Duodenal mucosa (tissue), 2 donors: ENCODE measurements at regions not wholly inside any gene's neighbourhood (a gene's known extent, or its start where the extent isn't known, plus 50 kb on each side); places are given as distances from the start of the nearest gene placed in this dataset.

ENCODE experiments used
- H3K27ac ChIP-seq: one replicate; pipeline ENCODE4 v1.7.0; 2013; ENCODE audit warnings: low read depth, low read length
- H3K27me3 ChIP-seq, 2 donors: one replicate each; pipeline ENCODE4 v1.7.0; 2013; ENCODE audit warnings: low read length in 2 of 2, control low read depth in 1 of 2; ENCODE audit not compliant: insufficient read depth in 2 of 2, control insufficient read depth in 1 of 2
- H3K36me3 ChIP-seq, 2 donors: one replicate each; pipeline ENCODE4 v1.7.0; 2013; ENCODE audit warnings: low read length in 2 of 2, control low read depth in 1 of 2; ENCODE audit not compliant: insufficient read depth in 2 of 2, control insufficient read depth in 1 of 2
- H3K4me1 ChIP-seq, 2 donors: one replicate each; pipeline ENCODE4 v1.7.0; 2013; ENCODE audit warnings: low read length in 2 of 2, control low read depth in 1 of 2; ENCODE audit not compliant: insufficient read depth in 2 of 2, control insufficient read depth in 1 of 2
- H3K4me3 ChIP-seq, 2 donors: one replicate each; pipeline ENCODE4 v1.7.0; 2013; ENCODE audit warnings: low read length in 2 of 2, low read depth in 1 of 2
- H3K9ac ChIP-seq, 2 donors: one replicate each; pipeline ENCODE4 v1.7.0; 2013; ENCODE audit warnings: low read length in 2 of 2, low read depth in 1 of 2
- H3K9me3 ChIP-seq, 2 donors: one replicate each; pipeline ENCODE4 v1.7.0; 2013; ENCODE audit warnings: low read length in 2 of 2, control low read depth in 1 of 2; ENCODE audit not compliant: control insufficient read depth in 1 of 2

GRCh38 chr13:73336773-73337172, 278.0 kb downstream of the KLF5 start:
- no peak overlapping the region for H3K27ac ChIP-seq
- no peak overlapping the region for H3K9ac ChIP-seq
- H3K36me3 ChIP-seq: no peaks in the 10 kb centered on the region
- H3K9me3 ChIP-seq: no peaks in the 10 kb centered on the region
- H3K4me3 ChIP-seq: no peak overlapping the region
- peaks cover 0 to 19% of the 10 kb centered on the region in 2 donors for H3K4me1 ChIP-seq
- no peaks in the 10 kb centered on the region for H3K27me3 ChIP-seq

GRCh38 chr13:73335944-73336343, 277.1 kb downstream of the KLF5 start:
- no peak overlapping the region for H3K4me3 ChIP-seq
- H3K36me3 ChIP-seq: no peaks in the 10 kb centered on the region
- no peaks in the 10 kb centered on the region for H3K9me3 ChIP-seq
- no peaks in the 10 kb centered on the region for H3K27me3 ChIP-seq
- no peak overlapping the region for H3K9ac ChIP-seq
- no peak overlapping the region for H3K27ac ChIP-seq
- H3K4me1 ChIP-seq: peaks cover 0 to 19% of the 10 kb centered on the region in 2 donors

- no peak overlapping the region for H3K27ac ChIP-seq
- no peaks in the 10 kb centered on the region for H3K36me3 ChIP-seq
Observed at GRCh38 chr13:73335210-73335609, 276.4 kb downstream of the KLF5 start.

GRCh38 chr13:73334445-73334844, 275.6 kb downstream of the KLF5 start:
- H3K9ac ChIP-seq: no peak overlapping the region

More at GRCh38 chr13:73335210-73335609, 276.4 kb downstream of the KLF5 start:
- no peak overlapping the region for H3K4me3 ChIP-seq
- H3K9ac ChIP-seq: no peak overlapping the region
- peaks cover 0 to 19% of the 10 kb centered on the region in 2 donors for H3K4me1 ChIP-seq
- H3K9me3 ChIP-seq: no peaks in the 10 kb centered on the region
- no peaks in the 10 kb centered on the region for H3K27me3 ChIP-seq

GRCh38 chr13:73331556-73331955, 272.8 kb downstream of the KLF5 start:
- Histone ChIP-seq H3K9ac (no peak overlapping the region), H3K4me3 (no peak overlapping the region), H3K9me3 (no peaks in the 10 kb centered on the region), H3K27me3 (no peaks in the 10 kb centered on the region), H3K4me1 (peaks cover 2 to 16% of the 10 kb centered on the region in 2 donors), H3K36me3 (no peaks in the 10 kb centered on the region), H3K27ac (no peak overlapping the region)

More at GRCh38 chr13:73334445-73334844, 275.6 kb downstream of the KLF5 start:
- Histone ChIP-seq H3K27ac (no peak overlapping the region), H3K4me1 (peaks cover 0 to 19% of the 10 kb centered on the region in 2 donors), H3K27me3 (no peaks in the 10 kb centered on the region), H3K4me3 (no peak overlapping the region), H3K9me3 (no peaks in the 10 kb centered on the region), H3K36me3 (no peaks in the 10 kb centered on the region)

GRCh38 chr13:73329355-73329754, 270.6 kb downstream of the KLF5 start:
- no peaks in the 10 kb centered on the region for H3K27me3 ChIP-seq
- peaks cover 14 to 15% of the 10 kb centered on the region in 2 donors for H3K4me1 ChIP-seq
- H3K36me3 ChIP-seq: no peaks in the 10 kb centered on the region
- no peak overlapping the region for H3K27ac ChIP-seq
- H3K9me3 ChIP-seq: no peaks in the 10 kb centered on the region
- H3K4me3 ChIP-seq: no peak overlapping the region
- H3K9ac ChIP-seq: no peak overlapping the region

- Histone ChIP-seq H3K27ac (no peak overlapping the region), H3K9me3 (no peaks in the 10 kb centered on the region), H3K4me3 (no peak overlapping the region), H3K9ac (no peak overlapping the region), H3K4me1 (peaks cover 14% of the 10 kb centered on the region in 2 donors), H3K27me3 (no peaks in the 10 kb centered on the region), H3K36me3 (no peaks in the 10 kb centered on the region)
Observed at GRCh38 chr13:73327579-73327978, 268.8 kb downstream of the KLF5 start.

- H3K4me3 ChIP-seq: peak overlapping the region; percentile 38 to 57
- H3K27ac ChIP-seq: no peak overlapping the region
- H3K36me3 ChIP-seq: no peaks in the 10 kb centered on the region
- H3K4me1 ChIP-seq: peaks cover 14% of the 10 kb centered on the region in 2 donors
- no peaks in the 10 kb centered on the region for H3K9me3 ChIP-seq
- H3K27me3 ChIP-seq: no peaks in the 10 kb centered on the region
- peak overlapping the region in 1 of 2 donors; percentile 3 for H3K9ac ChIP-seq
Observed at GRCh38 chr13:73325723-73326558, 267.1 kb downstream of the KLF5 start.

GRCh38 chr13:73324842-73325722, 266.3 kb downstream of the KLF5 start:
- H3K9ac ChIP-seq: peak overlapping the region in 1 of 2 donors; percentile 3

GRCh38 chr13:73323615-73324014, 264.8 kb downstream of the KLF5 start:
- Histone ChIP-seq H3K27me3 (no peaks in the 10 kb centered on the region), H3K36me3 (no peaks in the 10 kb centered on the region), H3K9me3 (no peaks in the 10 kb centered on the region), H3K4me3 (no peak overlapping the region), H3K4me1 (peaks cover 14% of the 10 kb centered on the region in 2 donors), H3K27ac (no peak overlapping the region), H3K9ac (no peak overlapping the region)

More at GRCh38 chr13:73324842-73325722, 266.3 kb downstream of the KLF5 start:
- Histone ChIP-seq H3K27ac (peak overlapping the region; percentile 37), H3K4me1 (peaks cover 14% of the 10 kb centered on the region in 2 donors), H3K27me3 (no peaks in the 10 kb centered on the region), H3K9me3 (no peaks in the 10 kb centered on the region), H3K36me3 (no peaks in the 10 kb centered on the region), H3K4me3 (peak overlapping the region; percentile 38 to 57)
